HFF-Myc (cell line): ENCODE measurements at regions not wholly inside any gene's neighbourhood (a gene's known extent, or its start where the extent isn't known, plus 50 kb on each side); places are given as distances from the start of the nearest gene placed in this dataset.

Experiments
- DNase-seq: peaks from one replicate; pipeline ENCODE4 v3.0.0-alpha.2; 2011; ENCODE audit warnings: low read depth; ENCODE audit errors: extremely low read depth
- H3K4me3 ChIP-seq: replicated peaks from 2 replicates; pipeline ENCODE4 v1.5.1; 2011; ENCODE audit warnings: low read depth, mild to moderate bottlenecking, control low read depth, low read length
- TF ChIP-seq, protein P1 (sequence below): IDR thresholded peaks from 2 replicates; pipeline ENCODE4 v1.5.1; 2012; ENCODE audit warnings: mild to moderate bottlenecking, low read depth, low read length, control low read depth; ENCODE audit errors: missing control alignments

- DNase-seq, result no peak
- no peak overlapping the region for H3K4me3 ChIP-seq
These were observed 1413.8 kb upstream of the PCDH20 start for GRCh38 chr13:62829486-62829885.

GRCh38 chr13:62799931-62800436 lies 1384.3 kb upstream of the PCDH20 start:
- no peak for DNase-seq
- TF ChIP-seq, protein P1, sequence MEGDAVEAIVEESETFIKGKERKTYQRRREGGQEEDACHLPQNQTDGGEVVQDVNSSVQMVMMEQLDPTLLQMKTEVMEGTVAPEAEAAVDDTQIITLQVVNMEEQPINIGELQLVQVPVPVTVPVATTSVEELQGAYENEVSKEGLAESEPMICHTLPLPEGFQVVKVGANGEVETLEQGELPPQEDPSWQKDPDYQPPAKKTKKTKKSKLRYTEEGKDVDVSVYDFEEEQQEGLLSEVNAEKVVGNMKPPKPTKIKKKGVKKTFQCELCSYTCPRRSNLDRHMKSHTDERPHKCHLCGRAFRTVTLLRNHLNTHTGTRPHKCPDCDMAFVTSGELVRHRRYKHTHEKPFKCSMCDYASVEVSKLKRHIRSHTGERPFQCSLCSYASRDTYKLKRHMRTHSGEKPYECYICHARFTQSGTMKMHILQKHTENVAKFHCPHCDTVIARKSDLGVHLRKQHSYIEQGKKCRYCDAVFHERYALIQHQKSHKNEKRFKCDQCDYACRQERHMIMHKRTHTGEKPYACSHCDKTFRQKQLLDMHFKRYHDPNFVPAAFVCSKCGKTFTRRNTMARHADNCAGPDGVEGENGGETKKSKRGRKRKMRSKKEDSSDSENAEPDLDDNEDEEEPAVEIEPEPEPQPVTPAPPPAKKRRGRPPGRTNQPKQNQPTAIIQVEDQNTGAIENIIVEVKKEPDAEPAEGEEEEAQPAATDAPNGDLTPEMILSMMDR, result no peak
- H3K4me3 ChIP-seq, result no peak overlapping the region

More at GRCh38 chr13:62829486-62829885, 1413.8 kb upstream of the PCDH20 start:
- TF ChIP-seq, protein P1, result no peak

- H3K4me3 ChIP-seq, result no peak overlapping the region
- TF ChIP-seq, protein P1, result no peak
- DNase-seq, result no peak
These were observed 1383.4 kb upstream of the PCDH20 start for GRCh38 chr13:62799038-62799535.

DNA sequence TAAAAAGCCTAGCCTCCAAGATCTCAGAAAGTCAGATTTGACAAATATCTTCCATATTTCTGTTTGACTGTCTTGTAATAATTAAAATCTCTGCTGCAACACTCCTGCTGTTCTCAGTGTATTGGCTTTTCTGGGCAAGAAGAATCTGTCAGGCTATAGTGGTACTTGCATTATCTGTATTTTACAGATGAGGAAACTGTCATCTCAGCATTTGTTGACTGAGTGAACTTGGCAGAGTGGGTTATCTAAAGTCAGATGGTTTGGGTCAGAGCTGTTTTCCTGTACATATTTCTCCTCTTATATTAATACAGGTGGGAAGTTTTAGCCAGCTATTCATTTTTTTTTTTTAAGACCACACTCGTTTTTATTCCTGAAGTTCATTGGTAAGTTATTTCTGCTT lies 1378.2 kb upstream of the PCDH20 start:
- DNase-seq, result no peak
- TF ChIP-seq, protein P1, result no peak
- H3K4me3 ChIP-seq, result no peak overlapping the region

DNA sequence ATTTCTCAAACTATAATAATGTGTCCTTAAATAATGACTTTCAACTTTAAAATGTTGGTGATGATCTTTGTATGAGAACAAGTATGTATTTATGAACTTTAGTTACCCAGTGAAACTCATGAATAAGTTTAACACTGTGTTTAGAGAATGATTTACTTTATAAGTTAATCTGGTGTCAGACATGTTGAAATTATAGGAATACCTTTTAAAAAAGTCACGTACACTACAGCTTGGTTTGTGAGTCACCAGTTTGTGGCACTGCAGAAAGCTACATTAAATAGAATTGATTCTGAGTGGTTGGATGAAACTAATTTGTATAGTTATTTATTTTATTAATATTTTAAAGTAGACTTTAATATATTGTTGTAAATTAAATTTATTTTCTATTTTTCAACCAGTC lies 1366.2 kb upstream of the PCDH20 start:
- TF ChIP-seq, protein P1, result no peak
- DNase-seq, result no peak
- H3K4me3 ChIP-seq, result no peak overlapping the region

- DNase-seq, result no peak
- no peak overlapping the region for H3K4me3 ChIP-seq
- TF ChIP-seq, protein P1, result no peak
These were observed 1363.5 kb upstream of the PCDH20 start for GRCh38 chr13:62779161-62779560.

DNA sequence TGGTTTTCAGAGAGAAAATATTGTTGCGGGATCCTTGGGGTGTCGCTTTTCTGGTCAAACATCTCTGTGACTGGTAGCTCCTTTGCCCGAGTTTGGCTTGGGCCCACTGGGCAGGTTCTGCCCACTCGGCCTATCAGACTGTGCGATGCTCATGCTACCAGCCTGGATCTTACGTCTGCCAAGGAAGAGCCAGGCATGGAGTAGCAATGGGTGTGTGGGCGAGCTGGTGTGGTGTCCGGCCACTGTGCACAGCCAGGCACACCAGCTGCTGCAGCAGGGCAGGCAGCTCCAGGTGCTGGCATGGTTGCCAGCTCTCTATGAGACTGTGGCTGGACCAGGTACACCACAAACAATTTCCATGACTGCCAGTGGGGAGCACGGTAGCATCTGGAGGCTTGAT lies 1351.8 kb upstream of the PCDH20 start:
- TF ChIP-seq, protein P1, result no peak
- no peak for DNase-seq

More for the DNA sequence above, 1351.8 kb upstream of the PCDH20 start:
- no peak overlapping the region for H3K4me3 ChIP-seq
